Kidney epithelial cell (primary cell): ENCODE measurements at regions not wholly inside any gene's neighbourhood (a gene's known extent, or its start where the extent isn't known, plus 50 kb on each side); places are given as distances from the start of the nearest gene placed in this dataset.

ENCODE experiments used
- DNase-seq: peaks from one replicate; pipeline ENCODE4 v3.0.0-alpha.2; 2010; ENCODE audit warnings: low read depth
- H3K27me3 ChIP-seq: 2 replicates; pipeline ENCODE4 v1.6.0; 2011; ENCODE audit warnings: low read length; ENCODE audit not compliant: control insufficient read depth, insufficient read depth
- H3K36me3 ChIP-seq: 2 replicates; pipeline ENCODE4 v1.5.1; 2011; ENCODE audit warnings: low read length; ENCODE audit not compliant: control insufficient read depth, insufficient read depth
- H3K4me3 ChIP-seq: 2 replicates; pipeline ENCODE4 v1.5.1; 2011; ENCODE audit warnings: low read depth, mild to moderate bottlenecking, control low read depth, low read length
- CTCF ChIP-seq: IDR thresholded peaks from 2 replicates; pipeline ENCODE4 v1.5.1; 2011; ENCODE audit warnings: mild to moderate bottlenecking, moderate library complexity, low read length, control low read depth, inconsistent platforms; ENCODE audit not compliant: insufficient read depth, poor library complexity, severe bottlenecking

- no peaks in the 10 kb centered on the region for H3K27me3 ChIP-seq
- H3K4me3 ChIP-seq, result no peak overlapping the region
- no peak for DNase-seq
- no peak for TF ChIP-seq CTCF
- H3K36me3 ChIP-seq, result no peaks in the 10 kb centered on the region
Measured at GRCh38 chr6:140032189-140032588, 657.7 kb upstream of the CITED2 start.

- no peak for TF ChIP-seq CTCF
- no peaks in the 10 kb centered on the region for H3K36me3 ChIP-seq
- H3K4me3 ChIP-seq, result no peak overlapping the region
- no peaks in the 10 kb centered on the region for H3K27me3 ChIP-seq
- DNase-seq, result no peak
Measured at GRCh38 chr6:140029551-140029950, 655.1 kb upstream of the CITED2 start.

GRCh38 chr6:140027219-140027618, 652.8 kb upstream of the CITED2 start:
- Histone ChIP-seq H3K36me3 (no peaks in the 10 kb centered on the region), H3K4me3 (no peak overlapping the region), H3K27me3 (no peaks in the 10 kb centered on the region)
- DNase-seq, result no peak
- TF ChIP-seq CTCF, result no peak

- H3K4me3 ChIP-seq, result no peak overlapping the region
- no peaks in the 10 kb centered on the region for H3K27me3 ChIP-seq
- no peaks in the 10 kb centered on the region for H3K36me3 ChIP-seq
- no peak for TF ChIP-seq CTCF
- no peak for DNase-seq
Measured at GRCh38 chr6:140026546-140026945, 652.1 kb upstream of the CITED2 start.

- no peaks in the 10 kb centered on the region for H3K36me3 ChIP-seq
- H3K27me3 ChIP-seq, result no peaks in the 10 kb centered on the region
- H3K4me3 ChIP-seq, result no peak overlapping the region
- TF ChIP-seq CTCF, result no peak
- DNase-seq, result no peak
Measured at GRCh38 chr6:140025171-140025570, 650.7 kb upstream of the CITED2 start.

- Histone ChIP-seq H3K4me3 (no peak overlapping the region), H3K27me3 (no peaks in the 10 kb centered on the region), H3K36me3 (no peaks in the 10 kb centered on the region)
- DNase-seq, result no peak
- TF ChIP-seq CTCF, result no peak
Measured at GRCh38 chr6:140020207-140020791, 645.9 kb upstream of the CITED2 start.
